Fibroblast of the aortic adventitia (primary cell): ENCODE measurements at regions not wholly inside any gene's neighbourhood (a gene's known extent, or its start where the extent isn't known, plus 50 kb on each side); places are given as distances from the start of the nearest gene placed in this dataset.

Experiments
- DNase-seq: peaks from one replicate; pipeline ENCODE4 v3.0.0-alpha.2; 2010; ENCODE audit warnings: low read depth
- H3K4me3 ChIP-seq: 2 replicates; pipeline ENCODE4 v1.5.1; 2011; ENCODE audit warnings: low read depth, mild to moderate bottlenecking, control low read depth, low read length, moderate library complexity
- CTCF ChIP-seq: IDR thresholded peaks from 2 replicates; pipeline ENCODE4 v1.5.1; 2011; ENCODE audit warnings: mild to moderate bottlenecking, low read length, control low read depth, inconsistent platforms; ENCODE audit not compliant: insufficient read depth

GRCh38 chr4:33085709-33086108 is 2365.5 kb downstream of the PCDH7 start:
- DNase-seq: no peak
- no peak for TF ChIP-seq CTCF
- no peak overlapping the region for H3K4me3 ChIP-seq

- TF ChIP-seq CTCF: no peak
- no peak overlapping the region for H3K4me3 ChIP-seq
- peak; percentile 77 for DNase-seq
These were observed 2366.3 kb downstream of the PCDH7 start for GRCh38 chr4:33086331-33086925.

- no peak for TF ChIP-seq CTCF
- no peak overlapping the region for H3K4me3 ChIP-seq
- DNase-seq: peak; percentile 51
These were observed 2368.5 kb downstream of the PCDH7 start for GRCh38 chr4:33088713-33089112.

GRCh38 chr4:33090910-33091309 is 2370.7 kb downstream of the PCDH7 start:
- TF ChIP-seq CTCF: no peak
- DNase-seq: no peak
- no peak overlapping the region for H3K4me3 ChIP-seq

GRCh38 chr4:33091961-33092360 is 2371.8 kb downstream of the PCDH7 start:
- DNase-seq: peak; percentile 64
- H3K4me3 ChIP-seq: no peak overlapping the region
- TF ChIP-seq CTCF: no peak

- no peak for DNase-seq
- no peak for TF ChIP-seq CTCF
- H3K4me3 ChIP-seq: no peak overlapping the region
These were observed 2384.1 kb downstream of the PCDH7 start for GRCh38 chr4:33104273-33104672.

- no peak overlapping the region for H3K4me3 ChIP-seq
- TF ChIP-seq CTCF: no peak
- no peak for DNase-seq
These were observed 2387.6 kb downstream of the PCDH7 start for GRCh38 chr4:33107814-33108213.
